Activated CD4-positive, alpha-beta T cell treated with anti-CD3 and anti-CD28 coated beads for 1 hour (primary cell): ENCODE measurements at regions not wholly inside any gene's neighbourhood (a gene's known extent, or its start where the extent isn't known, plus 50 kb on each side); places are given as distances from the start of the nearest gene placed in this dataset.

ENCODE experiments used
- DNase-seq: peaks from one replicate; pipeline ENCODE4 v3.0.0-alpha.2; 2020

GRCh38 chr11:95508219-95508890, 277.4 kb upstream of the SESN3 start:
- DNase-seq: no peak

- DNase-seq: no peak
Measured at GRCh38 chr11:95507794-95508193, 276.8 kb upstream of the SESN3 start.

GRCh38 chr11:95506777-95507176, 275.8 kb upstream of the SESN3 start:
- DNase-seq: no peak

- DNase-seq: no peak
Measured at GRCh38 chr11:95505927-95506426, 275.0 kb upstream of the SESN3 start.

GRCh38 chr11:95503047-95503446, 272.0 kb upstream of the SESN3 start:
- DNase-seq: no peak

DNA sequence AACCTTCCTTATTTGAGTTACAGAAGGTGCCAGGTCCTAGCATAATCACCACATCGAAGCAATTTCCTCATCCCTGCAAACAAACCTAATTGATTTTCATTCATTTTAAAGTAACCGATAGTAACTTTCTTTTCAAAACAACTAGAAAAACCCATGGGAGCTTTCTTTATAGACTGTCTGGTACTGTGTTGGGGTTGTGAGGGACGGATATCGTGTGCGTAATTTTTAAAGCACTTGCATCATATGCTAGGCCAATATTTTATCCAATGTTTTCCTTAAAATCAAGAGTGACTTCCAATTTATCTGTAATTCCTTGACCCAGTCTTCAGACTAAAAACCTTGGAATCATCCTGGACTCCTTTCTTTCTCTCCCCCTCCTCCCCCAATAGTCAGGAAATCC, 271.5 kb upstream of the SESN3 start:
- no peak for DNase-seq

DNA sequence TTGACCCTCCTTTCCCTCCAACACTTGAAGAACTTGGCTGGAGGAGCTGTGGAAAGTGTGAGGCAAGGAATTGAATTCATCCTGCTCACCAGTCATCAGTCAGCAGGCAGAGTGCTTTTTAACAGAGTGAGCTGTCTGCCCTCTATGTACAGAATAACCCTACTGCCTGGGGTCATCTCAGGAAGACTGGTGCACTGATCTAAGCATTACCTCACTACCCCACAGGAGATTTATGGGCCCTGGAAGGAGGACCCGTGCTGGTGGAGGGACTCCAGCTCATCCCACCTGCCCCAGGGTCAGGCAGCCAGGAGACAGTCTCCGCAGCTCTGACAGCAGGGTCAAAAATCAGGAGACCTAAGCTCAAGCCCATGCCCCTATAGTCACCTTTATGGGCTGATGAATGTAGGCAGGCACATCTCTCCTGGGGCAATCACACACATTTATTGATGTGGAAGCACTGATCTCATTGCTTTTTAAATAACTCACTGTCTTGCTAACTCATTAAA, 270.8 kb upstream of the SESN3 start:
- no peak for DNase-seq

DNA sequence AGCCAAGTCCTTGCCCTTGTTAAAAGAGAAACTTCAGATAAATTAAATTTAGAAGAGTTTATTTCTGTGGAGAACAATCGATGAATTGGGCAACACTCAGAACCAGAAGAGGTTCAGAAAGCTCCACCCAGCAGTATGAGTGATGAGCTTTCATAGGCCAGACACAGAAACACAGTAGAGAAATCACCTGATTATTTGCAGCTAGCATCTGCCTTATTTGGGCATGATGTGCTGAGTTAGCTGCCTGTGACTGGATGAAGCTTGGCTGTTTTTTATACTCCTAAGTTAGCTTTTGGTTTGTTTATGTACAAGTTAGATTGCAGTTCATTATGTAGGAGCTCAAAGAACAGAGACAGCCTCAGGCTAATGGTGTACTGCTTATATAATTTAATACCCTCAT, 269.5 kb upstream of the SESN3 start:
- DNase-seq: no peak

DNA sequence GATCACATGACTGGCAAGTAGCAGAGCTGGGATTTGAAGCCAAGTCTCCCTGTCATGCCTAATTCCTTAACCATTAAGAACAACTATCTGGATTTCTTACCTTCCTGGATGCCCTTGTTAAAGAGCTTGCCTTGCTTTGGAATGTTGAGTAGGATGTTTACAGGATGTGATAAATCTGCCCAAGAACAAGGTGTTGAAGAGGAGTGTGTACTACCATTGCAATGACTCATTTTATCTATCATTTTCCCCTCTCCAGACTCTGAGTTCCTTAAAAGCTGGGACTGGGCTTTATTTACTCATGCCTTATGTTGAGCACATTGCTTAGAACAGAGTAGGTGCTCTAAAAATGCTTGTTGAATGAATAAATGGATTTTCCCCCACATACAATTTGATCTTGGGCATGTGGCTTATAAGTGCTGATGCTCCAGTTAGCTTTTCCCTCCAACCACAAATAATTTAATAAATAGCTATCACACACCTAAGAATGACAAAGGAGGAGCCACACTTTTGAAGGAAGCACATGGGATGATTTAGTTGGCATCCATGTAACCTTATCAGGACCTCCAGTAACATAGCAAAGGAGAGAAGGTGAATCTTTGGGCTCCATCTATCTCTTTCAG, 268.6 kb upstream of the SESN3 start:
- DNase-seq: no peak

DNA sequence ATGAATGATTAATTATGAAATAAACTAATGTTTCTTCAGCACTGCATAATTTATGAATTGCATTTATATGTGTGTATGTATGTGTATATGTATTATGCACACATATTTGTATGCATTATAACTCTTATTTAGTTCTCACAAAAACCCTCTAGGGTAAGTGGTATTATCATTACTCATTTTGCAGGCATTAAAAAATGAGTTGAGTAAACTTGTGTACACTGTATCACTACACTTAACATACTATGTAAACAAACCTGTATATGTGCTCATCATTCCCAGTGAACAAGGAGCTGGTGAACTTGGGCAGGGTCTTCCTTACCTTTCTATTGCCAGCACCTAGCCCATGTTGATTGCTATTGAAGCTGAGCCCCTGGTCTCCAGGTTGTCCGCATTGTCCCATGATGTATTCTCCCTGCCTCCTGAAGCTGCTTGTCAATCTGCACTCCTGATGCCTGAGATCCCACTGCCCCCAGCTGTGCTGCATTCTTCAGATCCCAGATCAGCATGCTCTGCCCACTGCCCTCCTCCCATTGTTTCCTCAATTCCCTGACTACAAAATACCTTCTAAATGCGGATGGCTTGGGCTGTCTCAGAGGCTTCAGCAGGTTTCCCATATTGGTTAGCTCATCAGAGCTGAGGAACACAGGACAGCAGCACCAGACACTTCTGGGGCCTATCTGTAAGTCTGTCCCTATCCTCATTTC, 267.9 kb upstream of the SESN3 start:
- DNase-seq: no peak

DNA sequence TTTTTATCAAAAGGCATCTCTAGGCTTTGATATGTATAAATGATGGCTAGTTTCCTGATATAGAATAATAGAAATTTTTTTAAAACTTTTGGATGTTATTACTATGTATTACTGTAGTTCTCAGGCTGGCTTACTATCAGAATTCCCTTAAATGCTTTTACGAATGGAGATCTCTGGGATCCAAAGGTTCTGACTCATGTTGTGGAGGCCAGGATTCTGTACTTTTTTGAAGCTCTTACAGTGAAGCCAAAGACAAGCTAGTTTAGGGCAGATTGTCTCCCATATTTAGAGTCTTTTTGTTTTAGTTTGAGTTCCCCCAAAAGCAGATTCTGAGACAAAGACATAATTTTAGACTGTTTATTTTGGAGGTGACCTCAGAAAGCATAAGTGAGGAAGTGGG, 265.9 kb upstream of the SESN3 start:
- no peak for DNase-seq

DNA sequence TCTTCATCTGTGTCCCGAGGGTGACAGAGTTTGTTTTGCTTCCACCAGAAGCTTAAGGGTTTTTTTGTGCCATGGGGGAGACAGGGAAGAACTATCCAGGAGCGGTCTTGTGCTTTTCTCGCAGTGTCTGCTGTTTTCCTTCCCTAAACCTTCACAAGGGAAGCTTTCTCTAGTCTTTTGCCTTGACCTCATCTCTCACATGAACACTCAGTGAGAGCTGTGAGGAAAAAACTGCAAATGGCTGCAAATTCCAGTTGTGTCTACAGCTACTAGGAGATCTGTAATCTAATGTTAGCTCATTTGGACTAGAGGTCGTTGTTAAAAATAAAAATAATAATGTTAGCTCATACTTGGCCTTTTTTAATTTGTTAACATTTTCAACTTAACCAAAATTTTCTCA, 264.7 kb upstream of the SESN3 start:
- no peak for DNase-seq

- DNase-seq: no peak
Measured at GRCh38 chr11:95494856-95495255, 263.9 kb upstream of the SESN3 start.

DNA sequence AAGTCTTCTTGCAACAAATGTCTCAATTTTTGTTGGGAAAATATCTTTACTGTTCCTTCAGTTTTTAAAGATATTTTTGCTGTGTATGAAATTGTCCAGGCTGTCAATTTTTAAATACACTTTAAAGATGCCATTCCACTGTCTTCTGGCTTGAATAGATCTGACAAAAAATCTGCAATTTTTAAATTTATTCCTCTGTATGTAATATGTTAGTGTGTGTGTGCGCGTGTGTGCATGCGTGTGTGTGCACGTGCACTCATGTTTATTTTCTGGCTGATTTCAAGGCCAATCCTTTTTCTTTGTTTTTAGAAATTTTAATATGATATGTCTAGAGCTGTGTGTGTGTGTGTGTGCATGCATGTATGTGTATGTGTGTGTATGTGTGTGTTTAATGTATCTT, 263.2 kb upstream of the SESN3 start:
- DNase-seq: no peak

- no peak for DNase-seq
Measured at GRCh38 chr11:95490625-95491024, 259.6 kb upstream of the SESN3 start.

DNA sequence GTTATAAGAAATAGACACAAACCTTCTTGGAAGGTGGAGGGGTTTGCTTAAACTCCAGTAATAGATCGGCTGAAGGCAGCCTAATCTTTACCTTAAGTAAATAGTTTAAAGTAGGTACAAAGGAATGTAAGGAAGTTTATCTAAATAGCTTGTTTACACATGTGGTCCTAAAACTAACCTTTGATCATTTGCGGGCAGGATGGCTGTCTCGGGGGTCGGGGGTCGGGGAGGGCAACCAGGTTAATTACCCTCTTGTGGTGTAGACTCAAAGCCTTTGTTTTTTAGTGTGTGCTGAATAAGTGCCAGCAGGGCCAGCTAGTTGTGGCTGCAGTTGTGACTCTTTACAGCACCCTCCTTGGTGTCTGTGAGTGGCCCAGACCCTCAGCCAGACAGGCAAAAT, 256.9 kb upstream of the SESN3 start:
- DNase-seq: no peak

GRCh38 chr11:95487391-95487790, 256.4 kb upstream of the SESN3 start:
- DNase-seq: no peak

GRCh38 chr11:95486979-95487378, 256.0 kb upstream of the SESN3 start:
- no peak for DNase-seq

GRCh38 chr11:95486466-95486865, 255.5 kb upstream of the SESN3 start:
- DNase-seq: no peak

DNA sequence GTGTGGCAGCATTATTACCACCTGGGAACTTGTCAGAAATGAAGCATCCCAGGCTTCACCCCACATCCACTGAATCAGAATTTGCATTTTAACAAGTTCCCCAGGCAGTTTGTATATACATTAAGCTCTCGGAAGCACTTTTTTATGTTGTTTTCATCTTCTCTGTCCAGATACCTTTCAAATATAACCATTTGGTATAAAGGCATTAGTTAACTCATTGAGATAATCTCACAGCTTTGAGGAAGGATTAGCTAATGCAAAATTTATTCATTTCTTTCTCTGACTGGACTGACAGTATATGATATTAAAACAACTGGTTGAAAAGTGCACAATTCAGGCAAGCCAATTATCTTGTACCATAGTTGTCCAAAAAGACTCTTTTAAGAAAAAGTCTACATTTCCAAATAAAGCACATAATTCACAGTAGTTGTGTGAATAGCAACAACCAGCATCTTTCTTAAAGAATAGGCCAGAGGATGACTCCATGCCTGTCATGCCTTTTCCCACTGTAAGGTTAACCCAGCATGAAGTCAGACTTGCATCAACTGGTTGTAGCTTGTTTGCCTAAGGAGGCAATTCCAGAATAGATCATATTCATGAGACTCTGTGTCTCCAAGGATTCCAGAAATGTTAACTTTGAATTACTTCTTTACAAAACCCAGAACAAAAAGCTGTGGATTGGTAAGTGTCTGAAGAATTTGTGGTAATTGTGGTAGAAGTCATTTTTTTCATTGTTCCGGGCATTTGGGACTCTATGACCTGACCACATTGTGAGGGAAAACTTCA, 254.3 kb upstream of the SESN3 start:
- no peak for DNase-seq

DNA sequence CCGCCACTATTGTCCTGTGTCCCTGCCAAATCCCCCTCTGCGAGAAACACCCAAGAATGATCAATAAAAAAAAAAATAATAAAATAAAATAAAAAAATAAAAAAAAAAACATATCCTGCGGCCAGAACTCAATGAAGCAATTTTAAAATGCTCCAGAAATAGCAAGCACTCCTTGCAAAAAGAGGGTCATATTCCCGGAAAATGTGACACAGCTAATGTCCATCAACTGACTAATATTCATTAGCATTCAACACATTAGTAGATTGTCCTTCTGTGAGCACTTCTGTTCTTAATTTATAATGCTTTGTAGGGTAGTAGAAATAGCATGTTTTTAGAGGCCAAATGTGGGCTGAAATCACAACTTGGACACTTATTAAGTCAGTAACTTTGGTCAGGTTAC, 252.3 kb upstream of the SESN3 start:
- no peak for DNase-seq

DNA sequence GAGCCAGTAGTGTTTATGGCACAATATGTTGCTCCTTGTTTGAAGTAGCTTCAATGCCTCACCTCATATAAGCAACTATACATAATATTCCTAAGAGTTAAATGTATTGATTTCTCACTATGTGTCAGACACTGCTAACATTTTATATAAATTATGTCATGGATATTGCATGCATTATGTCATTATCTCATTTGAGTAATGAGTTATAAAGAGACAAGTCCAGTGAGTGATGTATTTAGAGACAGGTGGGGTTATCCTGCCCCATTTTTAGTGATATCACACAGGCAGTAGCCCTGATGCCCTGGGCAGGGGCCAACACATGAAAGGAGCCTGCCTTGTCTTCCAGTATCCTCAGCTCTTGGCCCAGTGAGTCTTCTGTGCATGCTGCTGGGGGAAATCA, 247.0 kb upstream of the SESN3 start:
- DNase-seq: no peak

- no peak for DNase-seq
Measured at GRCh38 chr11:95469258-95469657, 238.3 kb upstream of the SESN3 start.
